AG09319 (cell line): ENCODE measurements at regions not wholly inside any gene's neighbourhood (a gene's known extent, or its start where the extent isn't known, plus 50 kb on each side); places are given as distances from the start of the nearest gene placed in this dataset.

Experiments used
- DNase-seq: peaks from one replicate; pipeline ENCODE4 v3.0.0-alpha.2; 2010; ENCODE audit warnings: low read depth; ENCODE audit errors: extremely low read depth
- TF ChIP-seq, protein P1 (sequence below): IDR thresholded peaks from 2 replicates; pipeline ENCODE4 v1.5.1; 2011; ENCODE audit warnings: low read depth, mild to moderate bottlenecking, inconsistent platforms, low read length, moderate library complexity

GRCh38 chr3:68468695-68469375, 463.5 kb downstream of the TAFA4 start:
- DNase-seq: no peak
- TF ChIP-seq, protein P1, sequence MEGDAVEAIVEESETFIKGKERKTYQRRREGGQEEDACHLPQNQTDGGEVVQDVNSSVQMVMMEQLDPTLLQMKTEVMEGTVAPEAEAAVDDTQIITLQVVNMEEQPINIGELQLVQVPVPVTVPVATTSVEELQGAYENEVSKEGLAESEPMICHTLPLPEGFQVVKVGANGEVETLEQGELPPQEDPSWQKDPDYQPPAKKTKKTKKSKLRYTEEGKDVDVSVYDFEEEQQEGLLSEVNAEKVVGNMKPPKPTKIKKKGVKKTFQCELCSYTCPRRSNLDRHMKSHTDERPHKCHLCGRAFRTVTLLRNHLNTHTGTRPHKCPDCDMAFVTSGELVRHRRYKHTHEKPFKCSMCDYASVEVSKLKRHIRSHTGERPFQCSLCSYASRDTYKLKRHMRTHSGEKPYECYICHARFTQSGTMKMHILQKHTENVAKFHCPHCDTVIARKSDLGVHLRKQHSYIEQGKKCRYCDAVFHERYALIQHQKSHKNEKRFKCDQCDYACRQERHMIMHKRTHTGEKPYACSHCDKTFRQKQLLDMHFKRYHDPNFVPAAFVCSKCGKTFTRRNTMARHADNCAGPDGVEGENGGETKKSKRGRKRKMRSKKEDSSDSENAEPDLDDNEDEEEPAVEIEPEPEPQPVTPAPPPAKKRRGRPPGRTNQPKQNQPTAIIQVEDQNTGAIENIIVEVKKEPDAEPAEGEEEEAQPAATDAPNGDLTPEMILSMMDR: no peak

DNA sequence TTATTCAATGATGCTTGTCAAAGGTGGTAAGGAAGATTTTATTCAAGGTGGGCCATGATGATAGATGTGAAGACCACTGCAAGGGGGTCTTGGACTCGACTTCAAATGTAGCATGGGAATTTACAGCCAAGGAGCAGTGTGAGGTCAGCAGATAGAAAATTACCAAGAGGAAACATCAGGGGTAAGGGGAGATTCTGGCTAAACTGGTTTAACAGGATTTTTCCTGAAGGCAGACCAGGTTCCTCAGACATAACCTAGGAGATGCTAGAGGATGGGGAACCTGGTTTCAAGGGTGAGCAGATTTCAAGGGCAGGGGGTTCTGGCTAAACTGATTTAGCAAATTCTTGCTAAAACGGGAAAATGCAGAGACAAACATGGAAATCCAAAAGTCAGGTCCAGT, 464.9 kb downstream of the TAFA4 start:
- DNase-seq: no peak
- TF ChIP-seq, protein P1: no peak

GRCh38 chr3:68458581-68458980, 473.8 kb downstream of the TAFA4 start:
- DNase-seq: no peak
- TF ChIP-seq, protein P1: no peak

GRCh38 chr3:68448510-68449383, 483.6 kb downstream of the TAFA4 start:
- DNase-seq: no peak
- TF ChIP-seq, protein P1: no peak

DNA sequence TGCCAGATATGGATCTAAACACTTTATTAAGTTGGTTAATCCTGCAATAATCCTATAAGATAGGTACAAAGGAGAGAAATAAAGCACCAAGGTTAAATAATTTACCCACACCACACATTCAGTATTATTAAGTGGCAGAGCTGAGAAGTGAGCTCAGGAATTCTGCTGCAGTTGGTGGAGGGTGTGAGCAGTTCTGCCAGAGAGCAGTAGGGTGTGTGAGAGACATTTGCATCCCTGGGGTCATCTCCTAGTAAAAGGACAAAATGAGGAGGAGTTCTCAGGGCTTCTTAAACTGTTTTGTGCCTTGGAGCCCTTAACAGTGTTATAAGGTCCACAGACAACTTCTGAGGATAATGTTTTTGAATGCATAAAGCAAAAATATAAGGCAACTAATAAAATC, 484.5 kb downstream of the TAFA4 start:
- no peak for DNase-seq
- TF ChIP-seq, protein P1: no peak

GRCh38 chr3:68441054-68441453, 491.3 kb downstream of the TAFA4 start:
- TF ChIP-seq, protein P1: no peak
- DNase-seq: no peak

DNA sequence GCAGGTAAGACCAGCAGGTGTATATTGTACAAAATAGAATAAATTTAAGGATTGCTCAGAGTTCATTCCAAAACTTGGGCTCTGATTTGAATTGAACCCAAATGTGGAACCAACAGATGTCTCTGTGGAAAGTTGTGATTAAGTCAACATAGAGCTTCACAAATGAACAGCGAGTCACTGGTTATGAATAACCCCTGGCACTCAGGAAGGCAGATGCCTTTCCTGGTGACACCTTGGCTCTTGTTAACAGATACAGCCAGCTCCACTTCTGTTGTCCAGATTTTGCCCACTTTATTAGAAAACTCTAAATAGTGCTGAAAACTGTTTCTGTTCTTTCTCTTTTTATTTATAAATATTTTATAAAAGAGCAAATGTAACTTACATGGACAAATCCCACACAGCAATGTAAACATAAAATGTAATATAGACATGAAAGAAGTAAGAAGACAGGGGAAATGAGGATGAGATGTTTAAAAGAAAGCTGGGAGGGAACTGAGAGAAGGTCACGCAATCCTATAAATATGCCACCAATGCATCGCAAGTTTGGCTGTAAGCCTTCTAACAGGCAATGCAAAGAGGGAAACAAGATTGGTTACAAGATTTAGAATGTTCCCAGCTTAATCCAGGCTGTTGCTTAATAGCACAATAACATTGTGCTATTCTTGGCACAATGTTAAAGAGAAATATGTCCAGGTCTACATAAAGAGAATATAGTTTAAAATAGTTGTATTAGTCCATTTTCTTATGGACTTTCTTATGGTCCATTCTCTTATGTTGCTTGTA, 495.5 kb downstream of the TAFA4 start:
- TF ChIP-seq, protein P1: no peak
- DNase-seq: no peak
